Stimulated activated CD4-positive, alpha-beta T cell treated with anti-CD3 and anti-CD28 coated beads, Interleukin-15, amount 100 ng/mL, for 1 hour (primary cell): ENCODE measurements at regions not wholly inside any gene's neighbourhood (a gene's known extent, or its start where the extent isn't known, plus 50 kb on each side); places are given as distances from the start of the nearest gene placed in this dataset.

ENCODE experiments used
- DNase-seq, 2 donors: peaks; one replicate each; pipeline ENCODE4 v3.0.0-alpha.2; 2020; ENCODE audit warnings: low read depth in 1 of 2, low spot score in 1 of 2

DNA sequence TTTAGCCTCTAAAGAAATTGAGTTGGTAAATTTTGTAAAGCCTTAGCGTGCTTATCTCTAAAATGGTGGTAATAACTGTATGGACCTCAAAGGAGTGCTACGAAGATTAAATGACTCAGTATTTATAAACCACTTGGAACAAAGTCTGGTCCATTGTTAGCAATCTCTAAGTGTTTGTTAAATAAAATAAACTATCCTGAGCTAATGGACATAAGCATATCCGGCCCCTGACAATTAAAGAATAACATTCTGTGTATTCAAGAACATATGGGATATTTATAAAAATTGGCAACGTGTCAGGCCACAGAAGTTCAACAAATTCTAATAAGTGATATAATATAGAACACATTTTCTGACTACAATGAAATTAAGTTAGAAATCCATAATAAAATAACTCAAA, 71.0 kb downstream of the MYEOV start:
- DNase-seq = no peak

DNA sequence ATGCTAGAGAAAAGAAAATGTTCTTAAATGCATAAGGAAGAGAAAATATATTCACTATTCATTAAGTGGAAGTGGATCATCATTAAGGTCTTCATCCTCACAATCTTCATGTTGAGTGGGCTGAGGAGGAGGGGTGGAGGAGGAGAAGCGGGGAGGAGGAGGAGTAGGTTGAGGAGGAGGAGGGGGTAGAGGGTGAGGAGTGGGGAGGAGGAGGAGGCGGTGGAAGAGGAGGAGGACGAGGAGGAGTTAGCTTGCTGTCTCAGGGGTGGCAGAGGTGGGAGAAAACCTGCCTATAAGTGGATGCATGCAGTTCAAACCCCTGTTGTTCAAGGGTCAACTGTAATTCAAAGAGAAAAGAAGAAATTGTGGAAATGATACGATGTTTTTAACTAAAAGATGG, 71.6 kb downstream of the MYEOV start:
- no peak for DNase-seq

DNA sequence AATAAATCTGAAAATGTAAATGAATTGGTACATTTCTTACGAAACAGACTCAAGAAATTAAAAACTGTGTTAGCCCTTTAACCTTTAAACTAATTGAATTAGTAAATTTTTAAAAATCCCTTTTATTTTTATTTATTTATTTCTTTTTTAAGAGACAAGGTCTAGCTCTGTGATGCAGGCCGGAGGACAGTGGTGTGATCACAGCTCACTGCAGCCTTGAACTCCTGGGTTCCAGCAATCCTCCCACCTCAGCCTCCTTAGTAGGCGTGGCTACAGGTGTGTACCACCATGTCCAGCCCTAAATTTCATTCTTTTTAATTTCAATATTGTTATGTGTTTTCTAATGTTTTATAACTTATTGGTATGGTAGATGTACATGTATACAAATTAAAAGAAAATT, 72.6 kb downstream of the MYEOV start:
- DNase-seq = no peak

DNA sequence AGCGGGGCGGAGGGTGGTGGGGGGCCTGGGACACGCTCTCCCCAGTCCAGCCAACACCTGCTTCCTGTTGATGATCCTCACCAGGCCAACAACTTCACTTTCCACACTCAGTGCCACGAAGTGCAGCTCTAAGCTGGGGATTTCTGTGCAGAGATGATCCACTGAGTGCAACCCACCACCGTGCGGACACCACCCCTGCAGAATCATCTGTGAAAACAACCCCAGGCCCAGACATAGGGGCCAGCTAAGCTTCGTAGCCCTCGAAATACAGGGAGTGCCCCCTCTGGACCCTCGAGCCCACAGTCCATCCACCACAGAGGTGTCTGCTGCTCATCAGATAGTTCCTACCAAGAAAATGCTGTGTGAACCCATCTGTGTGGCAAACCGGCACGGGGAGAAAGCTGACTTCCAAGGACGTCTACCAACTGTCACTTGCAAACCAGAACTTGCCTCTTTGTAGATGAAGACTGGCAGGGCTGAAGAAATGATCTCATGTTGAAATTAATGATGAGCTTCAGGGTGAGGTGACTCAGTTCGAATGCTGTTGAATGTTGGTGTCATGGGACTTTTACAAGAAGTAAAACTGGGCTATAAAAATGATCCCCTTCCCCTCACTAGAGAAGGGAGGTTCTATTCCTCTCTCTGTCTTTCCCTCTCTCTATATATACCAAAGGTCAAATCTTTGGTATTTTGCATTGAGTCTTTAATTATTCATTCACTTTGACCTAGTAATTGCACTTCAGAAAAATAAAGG, 73.4 kb downstream of the MYEOV start:
- DNase-seq = no peak

DNA sequence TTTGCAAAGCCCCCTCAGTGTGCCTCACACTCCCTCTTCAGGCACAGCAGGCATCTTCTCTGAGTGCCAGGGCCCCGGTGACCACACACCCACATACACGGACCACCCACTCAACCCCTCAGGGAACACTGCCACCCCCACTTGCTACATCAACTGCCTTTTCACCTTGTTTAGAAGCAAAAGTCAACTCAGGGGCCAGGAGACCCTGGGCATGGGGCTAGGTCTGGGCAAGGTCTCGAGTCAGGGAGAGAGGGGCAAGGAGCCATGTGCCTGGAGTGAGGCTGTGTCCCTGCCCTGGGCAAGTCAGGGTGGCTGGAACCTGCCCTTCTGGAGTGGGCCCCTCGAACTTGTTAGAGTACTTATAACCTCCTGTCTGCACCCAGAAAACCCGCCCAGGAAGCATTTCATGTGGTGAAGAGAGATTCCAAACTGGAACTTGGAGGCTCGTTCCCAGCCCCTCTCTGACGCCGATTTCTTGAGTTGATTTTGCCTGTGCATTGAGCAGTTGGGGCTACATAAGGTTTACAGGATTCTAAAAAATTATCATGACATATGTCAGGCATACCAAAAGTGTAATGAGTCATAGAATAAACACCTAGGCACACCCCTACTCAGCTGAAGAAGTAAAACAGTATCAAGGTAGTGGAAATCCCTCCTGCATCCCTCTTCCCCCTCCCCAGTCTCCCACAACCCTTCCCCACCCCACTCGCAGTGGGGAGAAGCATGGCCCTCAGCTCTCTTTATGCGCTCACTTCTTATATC, 74.3 kb downstream of the MYEOV start:
- no peak for DNase-seq

DNA sequence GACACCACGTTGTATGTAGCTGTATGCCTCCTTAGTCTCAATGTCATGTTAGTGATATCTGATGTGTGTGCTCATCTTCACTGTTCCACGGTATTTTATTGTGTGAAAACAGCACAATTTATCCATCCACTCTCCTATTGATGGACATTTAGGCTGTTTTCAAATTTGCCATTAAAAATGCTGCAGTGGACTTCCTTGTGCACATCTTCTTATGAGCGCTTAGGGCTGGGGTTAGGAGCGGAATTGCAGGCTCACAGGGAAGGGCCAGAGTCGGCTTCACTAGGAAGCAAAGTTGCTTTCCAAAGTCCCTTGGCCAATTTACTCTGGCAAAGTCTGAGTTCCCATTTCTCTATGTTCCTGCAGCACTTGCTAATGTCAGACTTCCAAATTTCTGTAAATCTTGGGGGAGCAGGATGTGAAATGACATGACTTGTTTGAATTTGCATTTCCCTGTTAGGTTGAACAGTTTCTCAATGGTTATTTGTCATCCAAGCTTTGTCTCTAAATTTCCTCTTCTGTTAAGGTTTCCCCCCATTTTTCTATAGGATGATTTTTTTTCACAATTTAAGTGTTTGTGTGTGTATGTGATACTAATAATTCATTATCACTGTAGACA, 75.4 kb downstream of the MYEOV start:
- DNase-seq = no peak

DNA sequence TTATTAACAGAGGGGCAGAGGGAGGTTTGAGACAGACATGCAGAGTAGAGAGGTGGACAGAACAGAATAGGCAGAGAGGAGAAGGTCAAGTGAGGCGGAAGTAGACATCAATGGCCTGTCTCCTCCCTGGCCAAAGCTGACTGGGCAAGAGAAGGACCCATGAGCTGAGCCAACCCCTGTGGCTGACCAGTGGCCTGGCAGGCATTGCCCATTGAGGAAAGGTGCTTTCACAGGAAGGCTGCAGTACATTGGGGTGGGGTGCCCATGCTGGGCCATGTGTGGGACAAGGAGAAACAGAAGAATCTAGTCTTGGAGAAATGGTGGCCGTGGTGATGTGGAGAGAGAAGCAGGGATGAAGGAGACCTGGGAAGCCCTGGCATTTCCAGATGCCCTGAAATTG, 76.0 kb downstream of the MYEOV start:
- DNase-seq = no peak

DNA sequence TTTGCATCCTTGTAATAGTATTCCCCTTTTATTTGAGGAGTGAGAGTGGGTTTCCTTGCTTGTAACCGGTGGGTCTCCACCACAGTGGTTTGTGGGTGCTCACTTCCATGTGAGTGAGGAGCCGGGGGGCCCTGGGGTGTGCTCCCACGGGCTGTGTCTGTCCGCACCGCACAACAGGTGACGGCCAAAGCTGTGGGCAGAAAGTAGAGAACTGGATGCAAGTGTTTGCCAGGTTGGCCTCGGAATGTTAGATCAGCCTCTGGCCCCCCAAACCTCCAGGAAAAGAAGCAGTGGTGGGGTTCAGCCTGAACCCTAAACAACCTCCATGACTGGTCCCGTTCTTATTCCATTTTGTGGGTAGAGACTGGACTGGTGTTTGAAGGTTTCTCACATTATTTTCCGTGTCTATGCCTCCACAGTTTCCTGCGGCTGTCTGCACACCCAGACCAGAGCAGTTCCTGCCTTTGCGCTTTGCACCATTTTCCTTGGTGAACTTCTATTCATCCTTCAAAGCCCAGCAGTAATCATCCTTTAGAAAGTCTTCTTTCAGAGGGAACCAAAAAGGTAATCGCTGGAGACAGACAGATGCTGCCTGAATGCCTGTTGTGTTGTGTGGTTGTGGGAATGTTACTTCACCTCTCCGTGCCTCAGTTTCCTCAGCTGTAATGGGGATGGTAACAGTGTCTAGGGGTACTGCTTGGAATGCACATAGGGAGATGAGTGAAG, 77.2 kb downstream of the MYEOV start:
- no peak for DNase-seq

DNA sequence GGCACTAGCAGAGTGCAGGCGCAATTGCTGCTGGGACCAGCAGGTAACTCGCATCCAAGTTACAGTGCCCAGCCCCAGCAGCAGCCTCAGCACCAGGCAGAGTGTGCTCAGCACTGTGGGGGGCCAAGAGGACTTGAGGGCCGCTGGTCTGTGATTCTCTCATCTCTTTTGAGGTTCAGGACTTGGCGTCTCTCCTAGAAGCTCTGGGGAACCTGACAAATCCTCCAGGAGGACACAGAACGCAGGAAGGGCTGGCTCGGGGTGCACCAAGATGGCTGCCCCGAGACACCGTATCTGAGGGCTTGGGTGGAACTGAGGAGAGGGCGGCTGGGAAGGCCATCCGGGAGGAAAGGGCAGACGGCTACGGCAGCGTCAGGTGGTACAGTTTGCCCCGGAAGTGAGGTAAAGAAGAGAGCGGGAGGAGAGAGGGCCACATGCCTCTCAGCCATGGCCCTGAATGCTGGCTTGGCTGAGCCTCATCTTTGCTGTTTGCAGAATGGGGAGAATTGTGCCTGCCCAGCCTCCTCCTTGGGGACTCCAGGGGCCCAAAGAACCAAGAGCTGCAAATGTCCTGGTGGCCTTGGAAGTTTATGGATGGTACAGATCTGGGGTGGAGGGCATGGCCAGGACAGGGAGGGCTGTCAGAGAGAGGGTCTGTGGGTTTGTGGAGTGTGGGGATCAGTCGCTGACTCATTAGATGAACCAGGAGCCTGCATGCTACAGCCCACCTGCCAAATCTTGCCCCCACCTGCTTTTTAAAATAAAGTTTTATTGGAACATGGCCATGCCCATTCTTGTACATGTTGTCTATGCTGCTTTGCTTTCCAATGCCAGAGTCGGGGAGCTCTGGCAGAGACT, 78.0 kb downstream of the MYEOV start:
- DNase-seq = no peak

DNA sequence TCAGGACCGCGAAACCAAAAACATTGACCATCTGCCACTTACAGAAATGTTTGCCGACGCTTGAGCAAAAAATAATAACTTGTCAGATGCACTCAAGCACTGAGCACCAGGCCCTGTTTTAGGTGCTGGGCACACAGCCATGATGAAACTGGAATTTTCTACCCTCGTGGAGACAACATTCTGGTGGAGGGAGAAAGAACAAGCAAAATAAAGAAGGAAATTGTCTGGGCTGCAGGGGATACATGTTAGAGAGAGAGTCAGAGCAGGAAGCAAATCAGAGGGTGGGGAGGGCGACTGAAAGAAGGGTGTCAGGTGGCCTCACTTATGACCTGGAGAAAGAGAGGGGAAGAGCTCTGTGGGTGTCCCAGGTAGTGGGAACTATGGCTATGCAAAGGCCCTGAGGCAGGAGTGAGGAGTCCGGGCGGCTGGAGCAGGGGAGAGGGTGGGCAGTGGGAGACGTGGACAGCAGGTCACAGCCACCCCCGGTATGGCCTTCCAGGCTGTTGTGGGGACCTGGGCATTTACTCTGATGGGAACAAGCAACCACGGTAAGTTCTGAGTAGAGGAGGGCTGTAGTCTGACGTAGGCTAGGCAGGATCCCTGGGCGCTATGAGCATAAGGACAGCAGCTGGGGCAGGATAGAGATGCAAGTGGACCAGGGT, 78.8 kb downstream of the MYEOV start:
- no peak for DNase-seq

DNA sequence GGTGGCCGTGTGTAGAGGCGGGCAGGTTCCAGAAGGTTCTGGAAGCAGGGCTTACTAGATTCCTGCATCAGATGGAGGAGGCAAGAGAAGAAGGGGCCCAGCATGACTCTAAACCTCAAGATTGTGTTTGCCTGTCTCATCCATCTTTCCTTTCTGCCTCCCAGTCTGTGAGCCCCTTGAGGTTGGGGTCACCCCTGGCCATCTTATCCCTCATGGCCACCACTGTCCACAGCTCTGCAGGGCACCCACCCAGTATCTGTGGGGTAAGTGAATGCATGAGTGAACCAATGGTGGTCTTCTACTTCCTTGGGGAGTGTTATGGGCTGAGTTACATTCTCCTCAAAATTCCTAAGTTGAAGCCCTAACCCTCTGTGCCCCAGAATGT, 79.3 kb downstream of the MYEOV start:
- no peak for DNase-seq

DNA sequence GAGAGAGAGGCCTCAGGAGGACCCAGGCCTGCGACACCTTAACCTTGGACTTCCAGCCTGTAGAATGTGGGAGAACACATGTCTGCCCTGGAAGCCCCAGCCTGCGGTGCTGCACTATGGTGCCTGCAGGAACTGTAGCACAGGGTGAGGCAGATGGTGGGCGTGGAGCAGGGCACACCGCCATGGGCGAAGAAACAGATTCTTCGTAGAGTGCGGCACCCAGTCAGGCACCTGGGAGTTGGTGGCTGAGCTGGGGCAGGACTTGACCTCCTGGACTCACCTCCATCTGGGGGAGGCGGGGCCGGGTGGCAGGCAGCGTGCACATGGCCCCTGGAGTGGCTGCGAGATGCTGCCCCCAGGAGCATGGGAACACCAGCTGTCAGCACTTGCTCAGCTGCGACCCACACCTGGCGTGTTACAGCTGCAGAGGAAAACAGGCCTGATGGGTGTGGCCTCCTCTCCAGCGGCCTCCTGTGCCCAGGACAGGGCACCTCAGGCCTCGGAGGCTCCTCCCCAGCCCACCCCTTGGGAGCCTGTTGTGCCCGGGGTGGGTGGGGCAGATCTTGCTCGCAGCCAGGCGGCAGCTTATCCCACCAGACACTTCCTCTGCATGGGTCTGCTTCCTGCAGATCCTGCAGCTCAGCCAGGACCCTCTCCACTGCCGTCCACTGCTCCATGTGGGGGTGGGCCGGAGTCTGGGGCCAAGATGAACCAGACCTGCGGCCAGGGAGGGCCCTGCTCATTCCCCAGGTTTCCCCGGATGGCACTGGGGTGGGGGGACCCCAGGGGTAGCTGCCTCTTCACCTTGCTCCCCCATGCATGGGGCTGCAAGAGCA, 80.4 kb downstream of the MYEOV start:
- DNase-seq = no peak

DNA sequence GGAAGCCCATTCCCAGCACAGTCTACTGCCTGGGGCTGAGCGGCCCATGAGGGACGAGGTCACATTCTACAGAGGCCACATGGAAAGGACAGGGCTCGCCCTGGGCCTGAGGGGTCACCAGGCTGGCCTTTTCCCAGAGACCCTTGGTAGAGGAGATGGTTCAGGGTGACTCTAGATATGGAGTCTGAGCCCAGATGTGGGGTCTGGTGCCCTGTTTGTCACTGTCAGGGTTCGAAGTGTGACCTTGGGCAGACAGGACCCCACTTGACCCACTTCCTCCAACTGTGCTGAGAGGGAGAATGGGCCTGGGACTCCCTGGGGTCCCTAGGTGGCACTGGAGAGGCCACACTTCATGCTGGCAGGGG, 81.0 kb downstream of the MYEOV start:
- no peak for DNase-seq

DNA sequence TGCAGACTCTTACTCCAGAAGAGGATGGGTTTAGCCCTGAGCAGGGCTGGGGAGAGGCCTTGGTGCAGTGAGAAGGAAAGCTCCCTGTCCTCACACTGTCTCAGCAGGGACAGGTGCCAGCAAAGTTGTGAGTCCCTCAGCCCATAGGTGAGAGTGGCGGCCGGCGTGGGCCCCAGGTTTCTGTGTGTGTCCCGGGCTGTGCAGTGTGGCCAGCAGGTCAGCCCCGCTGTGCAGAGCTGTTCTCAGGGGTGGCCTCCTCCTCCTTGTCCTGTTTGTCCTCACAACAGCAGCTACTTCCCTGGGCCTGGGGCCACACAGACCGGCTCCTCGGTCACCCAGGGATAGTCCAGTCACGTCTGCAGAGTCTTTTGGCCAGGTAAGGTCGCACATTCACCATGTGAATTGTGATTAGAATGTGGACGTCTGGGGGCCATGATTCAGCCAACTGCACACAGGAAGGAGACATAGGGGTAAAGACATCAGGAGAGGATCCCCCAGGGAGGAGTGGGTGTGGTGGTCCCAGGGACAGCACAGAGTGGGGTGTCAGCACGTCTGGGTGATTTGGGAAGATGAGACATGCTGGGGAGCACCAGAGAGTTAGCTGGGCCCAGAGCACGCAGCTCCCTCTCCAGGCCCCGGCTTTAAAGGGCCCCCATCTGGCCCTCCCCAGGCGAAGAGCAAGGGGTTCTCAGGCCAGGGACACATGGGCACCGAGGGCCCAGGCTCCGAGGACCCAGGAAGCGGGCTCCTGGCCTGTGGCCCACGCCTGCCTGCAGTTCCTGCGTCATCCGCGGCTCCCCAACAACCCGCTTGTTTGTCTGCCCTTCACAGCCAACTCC, 81.6 kb downstream of the MYEOV start:
- no peak for DNase-seq

DNA sequence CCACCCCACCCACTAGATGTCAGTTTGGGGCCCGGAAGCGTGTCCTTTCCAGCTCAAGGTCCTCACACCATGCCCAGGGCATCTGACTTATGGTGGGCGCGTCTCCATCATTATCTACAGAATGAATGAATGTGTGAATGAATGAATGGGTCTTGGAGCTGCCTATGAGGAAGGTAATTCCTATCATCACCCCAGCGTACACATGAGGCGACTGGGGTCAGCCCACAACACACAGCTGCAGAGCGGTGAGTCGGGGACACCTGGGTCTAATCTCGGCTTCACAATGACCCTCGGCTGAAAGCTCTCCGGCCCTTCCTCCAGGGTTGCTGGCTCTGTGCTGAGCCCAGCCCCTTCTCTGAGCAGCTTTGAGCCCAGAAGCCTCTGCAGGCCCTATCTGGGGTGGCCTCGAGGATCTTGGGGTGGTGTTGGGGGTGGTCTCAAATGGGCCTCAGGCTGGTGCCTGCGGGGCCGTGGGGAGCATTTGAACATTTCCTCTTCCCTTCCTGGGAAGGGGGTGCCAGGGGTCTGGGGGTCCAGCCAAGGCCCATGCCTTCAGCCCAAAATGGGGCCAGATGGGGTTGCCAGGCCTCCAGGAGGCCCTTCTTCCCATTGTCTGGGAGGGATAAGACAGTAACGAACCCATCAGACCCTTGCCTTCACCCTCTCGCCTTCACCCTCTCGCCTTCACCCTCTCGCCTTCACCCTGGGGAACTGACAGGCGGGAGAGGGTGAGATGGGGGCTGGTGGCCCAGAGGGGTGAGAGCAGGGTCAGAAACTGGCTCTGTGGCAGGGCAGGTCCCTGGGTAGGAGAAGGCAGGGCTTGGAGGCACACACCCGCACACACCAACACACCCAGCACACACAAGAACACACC, 82.4 kb downstream of the MYEOV start:
- DNase-seq = no peak

DNA sequence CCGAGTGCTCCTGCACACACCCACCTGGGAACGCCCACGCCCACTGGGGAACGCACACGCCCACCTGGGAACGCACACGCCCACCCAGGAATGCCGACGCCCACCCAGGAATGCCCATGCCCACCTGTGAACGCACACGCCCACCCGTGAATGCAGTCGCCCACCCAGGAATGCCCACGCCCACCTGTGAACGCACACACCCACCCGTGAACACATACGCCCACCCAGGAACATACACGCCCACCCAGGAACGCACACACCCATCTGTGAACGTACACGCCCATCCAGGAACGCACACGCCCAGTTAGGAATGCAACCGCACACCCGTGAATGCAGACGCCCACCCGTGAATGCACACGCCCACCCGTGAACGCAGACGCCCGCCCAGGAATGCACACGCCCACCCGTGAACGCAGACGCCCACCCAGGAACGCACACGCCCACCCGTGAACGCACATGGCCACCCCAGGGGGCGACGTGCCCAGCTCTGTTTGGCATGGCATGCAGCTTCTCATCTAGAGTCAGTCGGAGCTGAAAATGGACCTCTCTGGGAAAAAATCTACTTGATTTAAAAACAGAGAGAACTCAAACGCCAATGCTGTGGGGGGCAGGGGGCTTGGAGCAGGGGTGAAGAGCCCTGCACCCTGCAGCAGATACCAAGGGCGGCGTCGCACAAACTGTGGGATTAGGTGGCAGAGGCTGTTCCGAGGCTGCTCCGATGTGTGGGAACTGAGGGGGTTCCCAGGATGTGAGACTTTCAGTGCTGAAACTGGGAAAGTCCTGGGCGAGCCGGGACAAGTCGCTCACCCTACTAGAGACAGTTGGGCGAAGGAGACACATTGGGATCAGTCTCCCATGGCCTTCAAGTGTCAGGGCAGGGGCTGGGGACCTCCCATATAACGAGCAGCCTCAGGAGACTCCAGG, 83.3 kb downstream of the MYEOV start:
- no peak for DNase-seq

DNA sequence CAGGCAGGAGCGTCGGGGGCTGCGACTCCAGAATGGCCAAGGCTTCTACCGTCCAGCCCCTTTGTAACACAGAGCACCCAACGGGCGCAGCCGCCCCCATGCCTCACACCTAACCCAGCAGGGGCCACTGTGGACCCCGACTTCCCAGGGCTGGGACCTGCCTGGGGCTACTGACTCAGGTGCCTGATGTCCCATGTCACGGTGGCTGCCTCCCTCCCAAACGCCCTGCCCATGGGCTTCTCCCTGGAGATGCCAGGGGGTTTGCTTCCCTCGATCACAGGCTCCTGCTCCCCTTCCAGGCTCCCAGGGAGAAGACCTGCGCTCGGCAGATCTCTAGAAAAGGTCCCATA, 84.0 kb downstream of the MYEOV start:
- no peak for DNase-seq
